Left ventricle myocardium superior (tissue), 1 donor: ENCODE measurements at regions not wholly inside any gene's neighbourhood (a gene's known extent, or its start where the extent isn't known, plus 50 kb on each side); places are given as distances from the start of the nearest gene placed in this dataset.
A peak's percentile ranks its signal among the peaks of the same experiment; 100 is the strongest.

ENCODE experiments used
- ATAC-seq: fragments of 200-7000 bp; cut with Tn5 transposase; one replicate; pipeline ENCODE4 v1.9.1; 2020; ENCODE audit warnings: mild to moderate bottlenecking, moderate library complexity
- DNase-seq: peaks from one replicate; pipeline ENCODE4 v3.0.0-alpha.2; 2020
- intact Hi-C: fragments of 100-400 bp; cut with micrococcal nuclease; formaldehyde crosslinking; loops from one replicate; pipeline ENCODE4 v1.11.0; 2022
- donor health status: DM: no; HTN: yes; CAD: no; lungs with severe emphysema.

DNA sequence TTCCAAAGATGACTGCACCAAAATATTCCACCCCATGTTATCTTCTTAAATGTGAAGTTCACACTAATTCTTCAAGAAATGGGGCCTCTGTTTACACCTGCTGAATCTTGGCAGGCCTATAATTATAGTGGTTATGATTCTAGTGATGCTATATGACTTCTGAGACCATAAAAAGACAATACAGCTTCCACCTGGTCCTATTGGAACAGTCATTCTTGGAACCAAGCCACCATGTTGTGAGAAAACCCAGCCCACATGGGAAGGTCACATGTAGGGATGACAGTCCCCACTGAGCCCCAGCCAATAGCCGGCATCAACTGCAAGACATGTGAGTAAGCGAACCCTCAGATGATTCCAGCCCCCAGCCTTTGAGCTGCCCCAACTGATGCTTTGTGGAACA is 587.5 kb downstream of the MID1IP1 start:
- intact Hi-C loops, result no loop called here
- no peak for ATAC-seq
- no peak for DNase-seq

DNA sequence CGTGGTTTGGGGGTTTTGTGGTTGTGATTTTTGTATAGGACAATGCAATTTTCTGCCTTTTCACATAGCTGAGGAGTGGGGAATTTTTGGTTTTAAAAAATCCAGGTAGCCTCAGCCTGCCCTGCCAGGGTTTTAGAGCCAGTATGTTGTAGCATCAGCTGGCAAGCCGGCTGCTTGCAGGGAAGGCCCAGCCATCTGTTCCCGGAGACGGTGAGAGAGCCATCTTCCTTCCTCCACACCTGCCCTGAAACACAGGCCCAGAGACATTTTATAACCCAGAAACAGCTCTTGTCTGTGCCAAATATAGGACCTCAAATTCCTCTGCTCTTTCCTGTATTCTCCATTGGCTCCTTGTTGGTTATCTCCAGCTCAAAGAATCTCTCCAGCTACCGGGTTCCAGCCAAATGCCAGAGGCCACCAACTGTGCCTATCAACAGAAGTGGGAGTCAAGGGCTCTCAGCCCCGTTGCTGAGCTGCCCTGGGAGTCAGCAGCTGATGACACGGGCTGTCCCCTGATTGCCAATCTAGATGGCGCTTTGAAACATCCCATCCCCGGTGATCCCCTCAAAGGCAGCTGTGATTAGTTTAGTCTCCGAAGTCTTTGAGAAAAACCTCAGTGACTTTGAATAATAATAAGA is 595.2 kb downstream of the MID1IP1 start:
- no peak for ATAC-seq
- intact Hi-C loops, result no loop called here
- DNase-seq, result no peak

DNA sequence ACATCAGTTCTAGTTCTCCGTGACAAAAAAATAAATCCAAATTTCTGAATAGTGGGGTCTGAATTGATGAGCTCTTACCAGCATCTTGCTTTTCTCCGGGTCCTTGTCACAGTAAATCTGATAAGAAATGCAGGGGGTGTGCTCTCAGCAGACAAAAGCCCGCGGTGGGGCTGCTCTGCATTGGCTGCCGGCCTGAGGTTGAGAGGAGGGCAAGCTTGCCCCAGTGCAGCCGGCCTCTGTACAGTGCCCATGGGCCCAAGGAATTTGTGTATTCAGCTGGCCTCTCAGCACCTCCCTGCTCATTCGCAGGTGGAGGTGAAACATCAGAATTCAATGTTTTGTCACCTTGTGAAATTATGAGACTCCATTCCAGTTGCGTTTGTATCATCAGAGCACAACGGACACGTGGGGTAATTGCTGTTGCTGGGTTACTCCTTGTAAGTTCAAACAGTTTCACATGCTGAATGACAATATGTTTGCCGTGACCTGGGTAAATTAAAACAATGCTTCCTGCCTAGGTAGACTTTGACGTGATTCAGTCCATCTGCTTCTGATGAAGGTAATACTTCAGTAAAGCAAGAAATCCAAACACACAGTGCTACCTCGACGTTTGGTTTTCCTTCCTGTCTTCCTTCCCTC is 596.4 kb downstream of the MID1IP1 start:
- ATAC-seq, result no peak
- DNase-seq, result no peak
- intact Hi-C loops, result no loop called here

DNA sequence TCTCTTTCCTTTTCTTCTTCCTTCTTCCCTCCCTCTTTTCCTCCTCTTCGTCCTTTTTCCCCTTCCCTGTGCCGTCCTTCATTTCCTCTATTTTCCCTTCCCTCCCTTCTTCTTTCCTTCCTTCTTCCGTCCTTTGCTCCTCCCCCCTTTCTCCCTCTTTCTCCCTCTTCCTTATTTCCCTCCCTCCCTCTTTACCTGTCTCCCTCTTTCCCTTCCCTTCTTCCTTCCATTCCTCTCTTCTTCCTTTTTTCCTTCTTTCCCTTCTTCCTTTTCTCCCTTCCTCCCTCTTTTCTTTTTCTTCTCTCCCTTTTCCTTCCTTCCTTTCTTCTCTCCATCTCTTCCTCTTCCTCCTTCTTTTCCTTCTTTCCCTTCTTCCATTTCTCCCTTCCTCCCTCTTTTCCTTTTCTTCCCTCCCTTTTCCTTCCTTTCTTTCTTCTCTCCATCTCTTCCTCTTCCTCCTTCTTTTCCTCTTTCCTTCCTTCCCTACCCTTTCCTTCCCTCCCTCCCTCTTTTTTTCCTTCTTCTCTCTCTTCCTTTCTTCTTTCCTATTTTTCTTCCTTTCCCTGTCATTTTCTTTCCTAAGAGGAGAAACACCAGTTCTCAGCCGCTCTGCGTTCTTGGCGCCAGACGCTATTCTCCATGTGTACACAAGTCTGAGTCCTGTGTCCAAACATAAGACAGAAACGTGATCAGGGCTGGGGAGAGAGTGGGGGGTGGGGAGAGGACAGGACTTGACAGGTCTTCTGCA is 597.1 kb downstream of the MID1IP1 start:
- ATAC-seq, result peak; percentile 33
- intact Hi-C loops, result no loop called here
- no peak for DNase-seq

DNA sequence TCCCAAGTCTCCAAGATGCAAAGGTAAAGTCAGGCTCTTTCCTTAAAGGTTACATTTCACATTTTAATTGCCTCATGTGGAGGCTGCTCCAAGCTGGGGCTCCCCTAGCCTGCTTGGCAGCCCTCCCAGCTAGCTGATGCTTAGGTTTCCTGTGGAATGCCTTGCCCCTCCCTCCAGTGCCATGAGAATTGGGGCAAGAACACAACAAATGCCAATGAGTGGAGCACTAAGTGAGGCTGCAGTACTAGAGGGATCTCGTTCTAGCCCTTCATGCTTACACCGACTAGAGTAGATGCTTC is 597.7 kb downstream of the MID1IP1 start:
- DNase-seq (peak; percentile 44), ATAC-seq (peak; percentile 23)
- intact Hi-C loops, result no loop called here

DNA sequence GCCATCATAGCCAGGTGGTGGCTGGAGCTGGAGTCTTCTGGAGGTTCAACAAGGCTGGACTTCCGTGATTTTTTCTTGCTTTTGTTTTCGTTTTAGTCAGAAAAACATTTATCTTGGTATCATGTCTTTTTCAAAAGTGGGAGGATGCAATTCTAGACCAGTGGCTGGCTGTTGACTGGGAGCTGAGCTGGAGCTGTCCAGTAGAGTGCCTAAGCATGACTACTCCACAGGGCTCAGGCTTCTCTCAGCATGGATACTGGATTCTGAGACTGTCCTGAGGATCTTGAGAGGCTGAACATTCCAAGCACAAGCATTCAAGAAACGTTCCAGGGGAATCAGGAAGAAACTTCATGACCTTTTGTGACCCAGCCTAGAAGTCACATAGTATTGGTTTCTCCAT is 598.1 kb downstream of the MID1IP1 start:
- peak; percentile 41 for ATAC-seq
- intact Hi-C loops, result no loop called here
- no peak for DNase-seq

DNA sequence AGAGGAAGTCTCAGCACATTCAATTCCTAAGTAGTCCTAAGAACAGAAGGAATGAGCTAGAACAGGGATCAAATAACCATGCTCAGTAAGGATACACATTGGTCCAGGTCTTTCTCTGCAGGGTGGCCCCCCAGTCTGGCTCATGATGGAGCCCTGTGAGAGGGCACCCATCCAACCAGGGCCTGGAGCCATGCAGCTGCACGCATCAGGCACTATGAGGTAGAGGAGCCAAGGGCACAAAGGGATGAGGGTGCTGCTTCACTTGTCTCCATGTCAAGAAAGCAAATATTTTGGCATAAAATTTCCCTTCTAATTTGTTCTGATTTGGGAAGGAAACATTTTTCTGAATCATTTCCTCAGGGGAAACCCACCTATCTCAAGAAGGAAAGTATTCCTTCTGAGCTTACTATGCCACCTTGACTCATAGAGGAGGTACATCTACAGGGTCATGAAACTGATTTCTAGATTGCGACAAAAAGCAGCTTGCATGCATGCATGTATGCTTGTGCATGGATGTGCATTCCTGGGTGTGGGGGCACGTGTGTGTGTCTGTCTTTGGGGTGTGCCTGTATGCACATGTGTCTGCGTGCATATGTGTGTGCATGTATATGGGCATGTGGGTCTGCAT is 600.3 kb downstream of the MID1IP1 start:
- intact Hi-C loops, result no loop called here
- no peak for DNase-seq
- no peak for ATAC-seq

DNA sequence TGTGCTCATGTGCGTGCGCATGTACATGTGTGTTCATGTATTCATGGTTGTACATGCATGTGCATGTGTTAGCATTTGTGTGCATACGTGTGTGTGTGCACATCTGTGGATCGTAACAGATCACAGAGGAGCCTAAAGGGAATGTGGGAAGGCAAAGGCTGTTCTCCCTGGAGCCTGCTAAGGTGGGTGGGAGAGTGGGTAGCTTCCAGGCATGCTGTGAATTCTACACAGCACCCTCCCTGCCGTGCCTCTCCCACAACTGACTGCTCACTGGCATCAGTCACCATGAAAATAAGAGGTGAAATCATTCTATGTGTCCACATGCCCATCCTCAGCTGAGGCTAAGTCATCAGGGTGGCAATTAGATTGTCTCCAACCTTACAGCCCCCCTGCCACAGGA is 600.9 kb downstream of the MID1IP1 start:
- intact Hi-C loops, result no loop called here
- DNase-seq, result no peak

DNA sequence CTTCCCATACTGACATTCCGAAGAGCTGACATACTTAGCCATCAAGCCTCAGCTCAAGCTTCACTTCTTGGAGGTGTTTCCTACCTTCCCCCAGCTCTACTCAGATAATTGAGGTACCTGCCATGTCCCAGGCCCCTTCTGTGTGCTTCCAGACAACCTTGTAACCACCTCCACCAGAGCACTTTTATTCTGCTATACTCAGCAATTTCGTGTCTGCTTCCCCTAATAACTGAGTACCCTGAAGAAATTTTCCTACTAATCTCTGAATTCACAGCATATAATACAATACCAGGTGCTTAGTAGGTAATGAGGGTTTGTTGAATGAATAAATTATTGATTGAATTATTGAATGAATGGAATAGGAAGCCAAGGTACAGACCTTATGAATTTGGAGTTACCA is 605.5 kb downstream of the MID1IP1 start:
- ATAC-seq, result no peak
- DNase-seq, result no peak
- intact Hi-C loops, result no loop called here

More for the DNA sequence above, 600.9 kb downstream of the MID1IP1 start:
- ATAC-seq, result no peak

DNA sequence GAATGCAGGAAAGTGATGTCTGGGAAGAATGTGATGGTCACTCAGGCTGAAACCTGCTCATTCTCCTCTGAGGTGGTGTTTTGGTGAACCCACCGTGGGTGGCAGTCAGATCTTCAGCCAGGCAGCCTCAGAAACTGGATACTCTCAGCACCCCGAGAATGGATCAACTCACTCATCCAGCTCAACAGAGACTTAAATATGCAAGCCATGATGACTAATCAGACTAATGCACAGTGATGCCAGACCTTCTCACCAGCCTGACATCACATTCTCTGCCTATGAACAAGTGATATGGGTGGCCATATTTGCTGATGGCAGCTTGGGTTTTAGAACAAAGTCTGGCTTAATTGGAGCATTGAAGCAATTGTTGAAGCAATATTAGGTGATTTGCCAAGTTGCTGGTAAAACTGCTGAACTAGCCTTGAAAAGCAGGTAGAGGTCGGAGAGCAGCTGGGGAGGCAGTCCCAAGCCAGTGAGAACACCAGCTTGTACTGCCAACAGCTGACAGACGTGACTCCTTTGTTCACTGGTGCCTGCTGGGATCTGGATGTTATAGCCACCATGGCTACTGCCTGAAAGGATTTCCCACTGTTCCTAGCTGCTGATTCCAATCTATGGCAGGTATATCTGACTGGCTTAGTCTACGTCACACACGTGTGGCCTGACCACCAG is 608.1 kb downstream of the MID1IP1 start:
- no peak for ATAC-seq
- no peak for DNase-seq
- intact Hi-C loops, result no loop called here

DNA sequence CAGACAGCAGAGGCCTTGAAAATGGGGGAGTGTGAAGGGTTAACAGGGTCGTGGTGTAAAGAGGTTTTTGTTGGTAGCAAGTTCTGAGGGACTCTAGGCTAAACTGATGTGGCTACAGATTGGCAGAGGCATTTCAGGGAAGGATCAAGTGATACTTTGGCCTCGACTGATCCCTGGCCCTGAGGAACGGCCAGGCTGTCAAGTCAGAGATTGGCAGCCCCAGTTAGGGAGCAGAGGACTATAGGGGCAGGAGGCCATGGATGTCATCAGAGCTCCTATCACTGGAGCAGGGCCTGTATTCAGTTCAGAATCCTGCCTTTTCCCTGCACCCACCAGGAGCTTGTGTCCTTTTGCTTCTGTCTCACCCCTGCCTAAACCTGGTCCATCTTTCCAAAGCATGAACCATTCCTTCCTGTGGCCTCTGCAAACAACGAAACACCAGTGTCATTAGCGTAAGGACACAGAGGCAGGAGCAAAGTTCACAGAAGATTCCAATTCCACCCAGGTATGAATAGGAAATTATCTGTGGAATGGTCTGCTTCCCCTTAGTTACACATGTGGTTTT is 613.1 kb downstream of the MID1IP1 start:
- intact Hi-C loops, result no loop called here
- ATAC-seq, result no peak
- DNase-seq, result no peak

DNA sequence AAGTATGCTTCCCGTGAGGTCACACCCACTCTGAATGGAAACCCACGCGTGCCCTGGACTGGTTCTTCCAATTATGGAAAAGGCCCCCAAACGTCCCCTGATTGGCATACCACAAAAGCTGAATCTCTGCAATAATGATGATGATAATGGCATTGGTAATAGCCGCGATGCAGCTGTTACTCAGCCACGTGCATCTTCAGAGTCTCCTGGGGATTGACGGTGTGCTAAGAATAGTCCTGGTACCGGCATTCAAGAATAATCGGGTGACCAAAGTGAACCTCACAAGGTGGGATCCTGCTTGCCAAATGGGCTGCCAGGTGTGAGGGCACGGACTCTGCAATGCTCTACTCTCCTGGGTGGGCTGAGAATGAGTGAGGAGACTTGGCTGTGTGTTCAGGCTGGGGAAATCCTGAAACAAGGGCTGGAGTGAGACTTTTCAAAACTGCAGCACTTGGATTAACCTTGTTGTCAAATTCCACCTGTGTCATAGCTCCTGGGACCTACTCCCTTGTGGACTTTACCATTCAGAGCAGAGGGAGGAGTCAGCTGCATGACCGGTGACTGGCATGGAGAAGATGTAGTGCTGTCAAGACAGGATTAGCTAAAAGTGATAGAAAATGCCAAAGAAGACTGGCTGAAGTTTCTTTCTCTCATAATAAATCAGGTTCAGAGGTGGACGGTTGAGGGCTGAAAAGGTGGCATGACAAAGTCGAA is 615.4 kb downstream of the MID1IP1 start:
- ATAC-seq (no peak), DNase-seq (no peak)
- intact Hi-C loops, result no loop called here

DNA sequence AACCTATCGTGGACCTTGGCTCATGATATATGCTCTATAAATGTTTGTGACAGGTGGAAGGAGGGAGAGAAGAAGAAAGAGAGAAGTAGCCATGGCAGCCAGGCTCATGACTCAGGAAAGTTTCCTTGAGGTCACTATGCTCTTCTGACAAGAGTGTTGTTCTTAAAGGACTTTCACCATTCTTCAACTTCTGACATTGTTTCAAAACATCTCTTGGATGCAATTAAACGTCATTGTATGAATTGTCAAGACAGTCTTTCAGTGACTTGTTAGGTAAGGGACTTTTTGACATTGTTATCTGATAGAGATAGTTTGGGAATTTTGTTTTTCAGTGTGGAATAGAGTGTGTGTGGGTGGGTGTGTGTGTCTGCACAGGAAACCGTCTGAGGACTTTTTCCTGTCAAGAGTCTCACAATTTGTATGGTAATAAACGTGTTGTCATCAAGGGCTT is 617.0 kb downstream of the MID1IP1 start:
- intact Hi-C loops, result no loop called here
- ATAC-seq (no peak), DNase-seq (no peak)

DNA sequence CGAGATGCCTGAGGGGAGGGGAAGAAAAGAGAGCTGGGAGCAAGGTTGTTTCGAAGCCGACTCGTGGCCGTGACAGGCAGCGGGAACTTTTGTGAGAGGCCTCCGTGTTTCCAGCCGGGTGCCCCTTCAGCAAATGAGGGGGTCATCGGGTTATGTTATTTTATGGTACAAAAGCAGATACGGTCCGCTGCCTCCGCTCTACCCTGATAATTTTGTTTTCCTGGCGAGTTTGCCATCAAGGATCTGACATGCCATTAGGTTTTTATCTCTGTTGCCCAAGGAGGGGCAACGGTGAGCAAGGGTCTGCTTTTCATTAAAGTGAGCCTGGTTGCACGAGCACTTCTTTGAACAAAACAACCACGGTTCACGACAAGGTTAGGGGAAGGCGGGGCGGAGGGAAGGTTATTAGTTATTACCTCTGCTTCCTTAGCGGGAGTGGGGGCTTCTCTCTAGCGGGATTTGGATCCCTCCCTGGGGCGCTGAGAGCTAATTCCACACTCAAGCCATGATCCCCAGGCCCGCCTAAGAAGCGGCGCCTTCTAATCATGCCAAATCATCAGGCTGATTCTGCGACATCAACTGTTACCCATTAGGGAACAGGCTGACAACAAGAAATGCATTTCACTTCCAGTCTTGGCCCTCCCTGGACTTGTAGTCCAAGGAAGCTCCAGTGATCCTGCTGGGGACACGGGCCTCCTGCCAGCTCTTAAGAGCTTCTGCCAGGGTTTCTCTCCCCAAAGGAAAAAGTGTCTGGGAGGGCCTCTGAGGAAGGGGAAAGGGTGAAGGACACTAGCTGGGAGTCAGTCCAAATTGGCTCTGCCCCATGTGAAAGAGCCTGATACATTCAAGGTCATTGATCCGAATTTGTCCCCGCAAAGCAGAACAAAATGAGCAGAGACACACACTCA is 617.7 kb downstream of the MID1IP1 start:
- DNase-seq, result peak; percentile 62
- ATAC-seq, result peak; percentile 85
- intact Hi-C loops, result no loop called here

DNA sequence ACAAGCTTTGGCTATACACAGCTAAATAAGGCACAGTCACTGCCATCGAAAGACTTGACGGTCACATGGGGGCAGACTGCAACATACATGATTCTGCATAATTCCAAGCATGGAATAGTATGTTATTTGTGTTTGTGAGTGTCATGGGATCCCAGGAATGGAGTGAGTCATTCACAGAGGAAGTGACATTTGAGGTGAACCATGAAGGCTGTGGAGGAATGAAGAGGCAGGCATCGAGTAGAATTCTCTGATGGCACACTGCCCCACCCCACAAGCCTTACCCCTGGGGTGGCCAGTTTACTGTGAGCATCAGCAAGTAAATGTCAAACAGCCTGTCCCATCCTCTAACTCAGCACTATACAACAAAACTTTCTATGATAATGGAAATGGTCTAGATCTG is 619.7 kb downstream of the MID1IP1 start:
- intact Hi-C loops, result no loop called here
- no peak for ATAC-seq

DNA sequence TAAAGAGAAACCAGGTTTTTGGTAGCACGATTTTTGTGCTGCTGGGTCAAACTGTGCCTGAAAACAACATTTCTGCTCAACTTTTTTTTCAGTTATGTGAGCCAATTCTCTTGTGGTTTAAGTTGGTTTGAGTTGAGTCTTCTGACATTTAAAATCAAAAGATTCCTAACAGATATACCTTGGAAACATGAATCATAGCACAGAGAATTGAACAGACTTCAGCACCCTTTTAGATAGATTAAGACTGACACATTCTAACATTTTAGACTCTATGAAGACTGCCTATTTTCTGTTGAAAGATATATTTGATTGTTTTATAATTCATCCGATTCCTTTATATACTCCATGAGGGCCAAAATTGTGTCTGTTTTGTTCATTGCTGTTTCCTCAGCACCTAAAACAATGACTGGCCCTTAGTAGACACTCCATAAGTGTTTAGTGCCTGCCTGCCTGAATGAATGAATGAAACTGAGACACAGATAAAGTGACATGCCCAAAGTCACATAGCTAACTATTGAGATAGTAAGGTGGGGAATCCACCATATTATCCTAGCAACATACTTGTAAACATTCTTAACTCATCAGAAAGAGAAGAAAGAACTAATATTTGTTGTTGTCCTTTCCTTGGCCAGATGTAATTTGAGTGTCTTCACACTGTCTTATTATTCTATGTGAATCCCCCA is 624.0 kb downstream of the MID1IP1 start:
- intact Hi-C loops, result no loop called here
- DNase-seq (no peak), ATAC-seq (no peak)

More for the DNA sequence above, 619.7 kb downstream of the MID1IP1 start:
- no peak for DNase-seq

DNA sequence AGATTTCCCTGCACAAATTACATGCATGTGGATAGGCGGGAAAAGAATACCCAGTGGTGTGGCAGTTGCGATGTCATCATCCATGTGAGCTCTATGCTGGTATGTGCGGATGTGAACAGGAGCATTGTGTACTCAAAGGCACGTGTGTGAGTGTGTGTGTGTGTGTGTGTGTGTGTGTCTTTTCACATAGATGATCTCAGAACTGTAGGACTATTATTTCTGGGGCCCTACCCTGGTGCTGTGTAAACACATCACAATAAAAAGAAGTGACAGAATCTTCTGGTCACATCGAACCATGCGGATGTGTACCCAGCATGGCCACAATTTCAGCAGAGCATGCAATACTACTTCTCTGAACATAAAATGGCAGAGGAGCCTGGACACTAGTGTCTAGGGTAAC is 624.8 kb downstream of the MID1IP1 start:
- intact Hi-C loops, result no loop called here
- DNase-seq, result no peak
- ATAC-seq, result no peak
